Esophagus squamous epithelium (tissue), 5 donors: ENCODE measurements at regions not wholly inside any gene's neighbourhood (a gene's known extent, or its start where the extent isn't known, plus 50 kb on each side); places are given as distances from the start of the nearest gene placed in this dataset.

Experiments
- DNase-seq: peaks from one replicate; lab custom pipeline; 2025; lab: John Stamatoyannopoulos, UW
- H3K27ac ChIP-seq, 4 donors: fragments of 200-600 bp; sonication (generic); one replicate each; pipeline ENCODE4 v1.5.1; 2016 to 2019; ENCODE audit warnings: mild to moderate bottlenecking in 1 of 4
- H3K27me3 ChIP-seq, 4 donors: fragments of 200-600 bp; sonication (generic); 1 replicate in 3 of 4; 2 replicates in 1 of 4; pipeline versions ENCODE4 v1.5.1 to v1.6.0; 2017 to 2021; ENCODE audit warnings: antibody characterized with exemption in 1 of 4
- H3K36me3 ChIP-seq, 3 donors: fragments of 200-600 bp; sonication (generic); one replicate each; pipeline ENCODE4 v1.5.1; 2016 to 2019
- H3K4me1 ChIP-seq, 3 donors: fragments of 200-600 bp; sonication (generic); one replicate each; pipeline ENCODE4 v1.5.1; 2017 to 2019
- H3K4me3 ChIP-seq, 4 donors: fragments of 200-600 bp; sonication (generic); 1 replicate in 3 of 4; 2 replicates in 1 of 4; pipeline ENCODE4 v1.5.1; 2016 to 2019; ENCODE audit warnings: mild to moderate bottlenecking in 2 of 4, moderate library complexity in 1 of 4
- H3K9me3 ChIP-seq, 3 donors: fragments of 200-600 bp; sonication (generic); one replicate each; pipeline ENCODE4 v1.5.1; 2016 to 2019
- CTCF ChIP-seq, 6 experiments: fragments of 450-650 bp in 4 of 6; fragments of 200-600 bp in 2 of 6; sonication (generic) in 2 of 6; IDR thresholded peaks; one replicate each; pipeline ENCODE4 v1.5.1; 2016 to 2019; ENCODE audit warnings: antibody characterized with exemption in 6 of 6, mild to moderate bottlenecking in 4 of 6, moderate library complexity in 4 of 6
- POLR2A ChIP-seq, 4 donors: fragments of 450-650 bp; IDR thresholded peaks; one replicate each; pipeline ENCODE4 v1.6.1; 2017; ENCODE audit warnings: antibody characterized with exemption in 4 of 4, mild to moderate bottlenecking in 4 of 4, moderate library complexity in 3 of 4
- WGBS, 2 donors: methylation state at CpG; one replicate each; pipeline ENCODE4 v1.1.5; 2018; 5-methylcytosine and 5-hydroxymethylcytosine counted together
- intact Hi-C: fragments of 100-400 bp; cut with DNase I; formaldehyde crosslinking; loops from one replicate; pipeline ENCODE4 v1.15.0; 2022
- donor health status: DM: yes; HTN: yes; CAD: no.

GRCh38 chr2:129061769-129062121 lies 743.1 kb upstream of the HS6ST1 start:
- DNase-seq, result no peak
- Histone ChIP-seq H3K27ac (peak overlapping the region; percentile 62 to 83 (median 65)), H3K4me1 (peaks cover 6 to 58% (median 16%) of the 10 kb centered on the region in 3 donors), H3K27me3 (no peaks in the 10 kb centered on the region), H3K9me3 (no peaks in the 10 kb centered on the region), H3K4me3 (no peak overlapping the region), H3K36me3 (no peaks in the 10 kb centered on the region)
- intact Hi-C loops, result no loop called here
- TF ChIP-seq CTCF (IDR thresholded peaks at IDR 0.05), result no peak
- TF ChIP-seq POLR2A (IDR thresholded peaks at IDR 0.05), result no peak
- 100% methylated on average over 1 of the region's 1 CpG; no CpG with 5 or more reads in 1 of the 2 donors for WGBS, 2 donors

GRCh38 chr2:129062146-129062912 lies 743.7 kb upstream of the HS6ST1 start:
- 72 to 83% methylated on average over 9 of the region's 9 CpGs for WGBS, 2 donors

GRCh38 chr2:129067070-129067469 lies 748.4 kb upstream of the HS6ST1 start:
- Histone ChIP-seq H3K4me3 (no peak overlapping the region), H3K4me1 (peaks cover 0 to 4% (median 0%) of the 10 kb centered on the region in 3 donors), H3K27me3 (no peaks in the 10 kb centered on the region), H3K27ac (no peak overlapping the region), H3K36me3 (no peaks in the 10 kb centered on the region), H3K9me3 (no peaks in the 10 kb centered on the region)
- TF ChIP-seq POLR2A (IDR thresholded peaks at IDR 0.05) (no peak), CTCF (IDR thresholded peaks at IDR 0.05) (no peak)
- 80 to 91% methylated on average over 1 of the region's 1 CpG for WGBS, 2 donors
- intact Hi-C loops, result no loop called here
- DNase-seq, result no peak

More at GRCh38 chr2:129062146-129062912, 743.7 kb upstream of the HS6ST1 start:
- Histone ChIP-seq H3K9me3 (no peaks in the 10 kb centered on the region), H3K36me3 (no peaks in the 10 kb centered on the region), H3K4me3 (no peak overlapping the region), H3K27me3 (no peaks in the 10 kb centered on the region), H3K27ac (no peak overlapping the region), H3K4me1 (peaks cover 0 to 52% (median 11%) of the 10 kb centered on the region in 3 donors)
- intact Hi-C loops, result no loop called here
- TF ChIP-seq POLR2A (IDR thresholded peaks at IDR 0.05), result no peak
- no peak for TF ChIP-seq CTCF (IDR thresholded peaks at IDR 0.05)
- no peak for DNase-seq

- Histone ChIP-seq H3K36me3 (no peaks in the 10 kb centered on the region), H3K4me3 (no peak overlapping the region), H3K27ac (no peak overlapping the region), H3K9me3 (no peaks in the 10 kb centered on the region), H3K27me3 (no peaks in the 10 kb centered on the region), H3K4me1 (no peaks in the 10 kb centered on the region)
- no peak for TF ChIP-seq CTCF (IDR thresholded peaks at IDR 0.05)
- no peak for TF ChIP-seq POLR2A (IDR thresholded peaks at IDR 0.05)
- 80 to 84% methylated on average over 3 of the region's 3 CpGs for WGBS, 2 donors
- intact Hi-C loops, result no loop called here
- no peak for DNase-seq
Observed at GRCh38 chr2:129067953-129068352, 749.3 kb upstream of the HS6ST1 start.

- Histone ChIP-seq H3K9me3 (no peaks in the 10 kb centered on the region), H3K36me3 (no peaks in the 10 kb centered on the region), H3K4me1 (no peaks in the 10 kb centered on the region), H3K4me3 (no peak overlapping the region), H3K27ac (no peak overlapping the region), H3K27me3 (no peaks in the 10 kb centered on the region)
- DNase-seq, result no peak
- TF ChIP-seq CTCF (IDR thresholded peaks at IDR 0.05), result no peak
- TF ChIP-seq POLR2A (IDR thresholded peaks at IDR 0.05), result no peak
- 37 to 73% methylated on average over 3 of the region's 5 CpGs for WGBS, 2 donors
- intact Hi-C loops, result no loop called here
Observed at GRCh38 chr2:129068543-129068942, 749.9 kb upstream of the HS6ST1 start.
